ENCODE measurements at regions not wholly inside any gene's neighbourhood (a gene's known extent, or its start where the extent isn't known, plus 50 kb on each side); places are given as distances from the start of the nearest gene placed in this dataset.

GRCh38 chr5:6081727-6082210, 296.6 kb downstream of the MED10 start:
- Histone ChIP-seq H3K9me3 (no peaks in the 10 kb centered on the region), H3K4me3 (no peak overlapping the region), H3K4me1 (replicated peaks) (no peaks in the 10 kb centered on the region), H3K27ac (no peak overlapping the region), H3K27me3 (replicated peaks; ENCODE audit: insufficient read depth) (no peaks in the 10 kb centered on the region), H3K36me3 (no peaks in the 10 kb centered on the region)
- intact Hi-C loops (cut with DNase I), result no loop called here
- 71% methylated on average over 4 of the region's 4 CpGs for WGBS
- no peak for TF ChIP-seq POLR2AphosphoS5 (IDR thresholded peaks at IDR 0.05)
- TF ChIP-seq, protein P1, sequence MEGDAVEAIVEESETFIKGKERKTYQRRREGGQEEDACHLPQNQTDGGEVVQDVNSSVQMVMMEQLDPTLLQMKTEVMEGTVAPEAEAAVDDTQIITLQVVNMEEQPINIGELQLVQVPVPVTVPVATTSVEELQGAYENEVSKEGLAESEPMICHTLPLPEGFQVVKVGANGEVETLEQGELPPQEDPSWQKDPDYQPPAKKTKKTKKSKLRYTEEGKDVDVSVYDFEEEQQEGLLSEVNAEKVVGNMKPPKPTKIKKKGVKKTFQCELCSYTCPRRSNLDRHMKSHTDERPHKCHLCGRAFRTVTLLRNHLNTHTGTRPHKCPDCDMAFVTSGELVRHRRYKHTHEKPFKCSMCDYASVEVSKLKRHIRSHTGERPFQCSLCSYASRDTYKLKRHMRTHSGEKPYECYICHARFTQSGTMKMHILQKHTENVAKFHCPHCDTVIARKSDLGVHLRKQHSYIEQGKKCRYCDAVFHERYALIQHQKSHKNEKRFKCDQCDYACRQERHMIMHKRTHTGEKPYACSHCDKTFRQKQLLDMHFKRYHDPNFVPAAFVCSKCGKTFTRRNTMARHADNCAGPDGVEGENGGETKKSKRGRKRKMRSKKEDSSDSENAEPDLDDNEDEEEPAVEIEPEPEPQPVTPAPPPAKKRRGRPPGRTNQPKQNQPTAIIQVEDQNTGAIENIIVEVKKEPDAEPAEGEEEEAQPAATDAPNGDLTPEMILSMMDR (IDR thresholded peaks at IDR 0.05), result no peak
- TF ChIP-seq POLR2A (IDR thresholded peaks at IDR 0.05), result no peak
- no peak for DNase-seq (ENCODE audit: low spot score)

DNA sequence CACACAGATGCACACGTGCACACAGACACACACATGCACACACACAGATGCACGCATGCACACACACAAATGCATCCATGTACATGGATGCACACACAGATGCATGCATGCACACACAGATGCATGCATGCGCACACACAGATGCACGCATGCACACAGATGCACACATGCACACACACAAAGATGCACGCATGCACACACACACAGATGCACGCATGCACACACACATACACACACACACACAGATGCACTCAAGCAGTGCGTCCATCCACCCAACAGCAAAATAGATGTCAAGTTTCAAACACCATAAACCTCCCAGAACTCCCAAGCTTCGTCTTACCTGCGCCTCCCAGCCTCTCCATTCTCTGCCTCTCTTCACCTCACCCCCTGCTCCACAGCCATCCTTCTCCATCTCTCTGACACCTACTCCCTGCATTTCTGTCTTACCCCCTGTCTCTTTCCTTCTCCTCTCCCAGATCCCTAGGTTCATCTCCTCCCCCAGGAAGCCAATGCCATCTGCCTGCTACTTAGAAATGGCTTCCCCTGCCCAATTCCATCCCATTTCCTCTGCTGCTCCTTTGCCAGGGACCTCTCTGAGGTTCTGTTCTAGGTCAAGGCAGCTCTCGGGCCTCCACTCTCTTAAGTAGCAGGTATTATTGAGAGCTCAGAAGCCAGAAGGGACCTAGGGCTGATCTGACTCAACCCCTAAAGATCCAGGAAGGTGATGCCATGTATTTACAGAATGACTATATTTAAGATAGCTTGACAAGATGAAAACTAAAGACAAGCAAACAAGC, 297.2 kb downstream of the MED10 start:
- intact Hi-C loops (cut with DNase I), result no loop called here
- H3K9me3 ChIP-seq, result no peaks in the 10 kb centered on the region
- no peaks in the 10 kb centered on the region for H3K27me3 ChIP-seq (replicated peaks; ENCODE audit: insufficient read depth)
- TF ChIP-seq POLR2AphosphoS5 (IDR thresholded peaks at IDR 0.05) (no peak), POLR2A (IDR thresholded peaks at IDR 0.05) (no peak)
- TF ChIP-seq, protein P1 (IDR thresholded peaks at IDR 0.05), result no peak
- no peak overlapping the region for H3K27ac ChIP-seq
- no peaks in the 10 kb centered on the region for H3K36me3 ChIP-seq
- H3K4me3 ChIP-seq, result no peak overlapping the region
- no peak for DNase-seq (ENCODE audit: low spot score)
- WGBS, result 91% methylated on average over 10 of the region's 10 CpGs
- H3K4me1 ChIP-seq (replicated peaks), result no peaks in the 10 kb centered on the region

DNA sequence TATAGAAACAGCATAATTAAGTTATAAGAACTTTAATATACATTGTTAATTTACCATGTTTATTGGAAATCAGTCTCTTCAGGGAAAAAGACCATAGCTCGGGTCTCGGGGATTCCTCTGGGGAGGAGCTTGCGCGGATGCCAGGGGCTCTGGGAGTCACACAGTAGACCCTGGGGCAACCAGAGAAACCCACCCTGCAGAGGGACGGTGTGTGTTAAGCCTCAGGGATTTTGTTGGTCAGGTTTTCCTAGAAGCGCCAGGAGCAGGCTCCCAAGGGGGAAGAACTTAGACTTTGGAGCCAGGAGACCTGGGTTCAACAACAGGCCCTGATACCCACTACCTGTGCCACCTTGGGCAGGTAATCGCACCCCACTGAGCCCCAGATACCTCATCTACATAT, 297.9 kb downstream of the MED10 start:
- H3K4me1 ChIP-seq (replicated peaks), result no peaks in the 10 kb centered on the region
- H3K27me3 ChIP-seq (replicated peaks; ENCODE audit: insufficient read depth), result no peaks in the 10 kb centered on the region
- WGBS, result 88% methylated on average over 7 of the region's 7 CpGs
- no peak overlapping the region for H3K4me3 ChIP-seq
- no peak for DNase-seq (ENCODE audit: low spot score)
- no peak overlapping the region for H3K27ac ChIP-seq
- H3K36me3 ChIP-seq, result no peaks in the 10 kb centered on the region
- TF ChIP-seq POLR2AphosphoS5 (IDR thresholded peaks at IDR 0.05) (no peak), POLR2A (IDR thresholded peaks at IDR 0.05) (no peak)
- TF ChIP-seq, protein P1 (IDR thresholded peaks at IDR 0.05), result no peak
- H3K9me3 ChIP-seq, result no peaks in the 10 kb centered on the region
- intact Hi-C loops (cut with DNase I), result no loop called here

- no peaks in the 10 kb centered on the region for H3K9me3 ChIP-seq
- H3K4me3 ChIP-seq, result no peak overlapping the region
- H3K27ac ChIP-seq, result no peak overlapping the region
- no peaks in the 10 kb centered on the region for H3K36me3 ChIP-seq
- H3K27me3 ChIP-seq (replicated peaks; ENCODE audit: insufficient read depth), result no peaks in the 10 kb centered on the region
- H3K4me1 ChIP-seq (replicated peaks), result no peaks in the 10 kb centered on the region
- WGBS, result 75% methylated on average over 5 of the region's 5 CpGs
- TF ChIP-seq POLR2AphosphoS5 (IDR thresholded peaks at IDR 0.05) (no peak), POLR2A (IDR thresholded peaks at IDR 0.05) (no peak)
- TF ChIP-seq, protein P1 (IDR thresholded peaks at IDR 0.05), result no peak
- DNase-seq (ENCODE audit: low spot score), result no peak
- intact Hi-C loops (cut with DNase I), result no loop called here
Observed at GRCh38 chr5:6078881-6079280, 299.5 kb downstream of the MED10 start.
